ENCODE measurements at regions not wholly inside any gene's neighbourhood (a gene's known extent, or its start where the extent isn't known, plus 50 kb on each side); places are given as distances from the start of the nearest gene placed in this dataset.
A peak's percentile ranks its signal among the peaks of the same experiment; 100 is the strongest.

- H2BK5ac ChIP-seq (ENCODE audit: low read length), result no peak overlapping the region
- no peak overlapping the region for H4K8ac ChIP-seq (ENCODE audit: low read depth, low read length)
- H2BK120ac ChIP-seq (ENCODE audit: low read depth, low read length), result no peak overlapping the region
- H3K4me3 ChIP-seq (ENCODE audit: low read length in 2 of 2), result no peak overlapping the region
- H3K9ac ChIP-seq (ENCODE audit: low read depth, low read length, poor library complexity), result no peak overlapping the region
- H3K14ac ChIP-seq (ENCODE audit: low read length), result no peak overlapping the region
- no peak for DNase-seq (ENCODE audit: low spot score)
- H2AK5ac ChIP-seq (ENCODE audit: low read depth, low read length), result no peak overlapping the region
- H2BK15ac ChIP-seq (ENCODE audit: low read length), result no peak overlapping the region
- H3K27ac ChIP-seq (replicated peaks; ENCODE audit: low read length), result no peak overlapping the region
- H3K27me3 ChIP-seq (ENCODE audit: control insufficient read depth in 3 of 3, insufficient read depth in 3 of 3, low read depth in 1 of 3, low read length in 3 of 3), result peaks cover 0 to under 1% (median 0%) of the 10 kb centered on the region in 3 experiments
- H3K79me1 ChIP-seq (ENCODE audit: low read depth, low read length), result no peaks in the 10 kb centered on the region
- no peaks in the 10 kb centered on the region for H3K4me1 ChIP-seq (ENCODE audit: control insufficient read depth in 2 of 2, insufficient read depth in 1 of 2, low read depth in 1 of 2, low read length in 2 of 2)
- no peak overlapping the region for H3K23ac ChIP-seq (ENCODE audit: low read depth, low read length, poor library complexity)
- WGBS, 2 donors (ENCODE audit: extremely low coverage in 2 of 2, insufficient read length in 2 of 2, insufficient replicate concordance in 1 of 2), result no CpG with 5 or more reads among the region's 1 CpG
- H3K36me3 ChIP-seq (replicated peaks in 1 of 2; ENCODE audit: control insufficient read depth in 2 of 2, insufficient read depth in 2 of 2, low read length in 2 of 2), result no peaks in the 10 kb centered on the region
- H2AFZ ChIP-seq (ENCODE audit: low read length), result no peak overlapping the region
- H3K18ac ChIP-seq (ENCODE audit: low read length), result no peak overlapping the region
- no peak overlapping the region for H2BK12ac ChIP-seq (ENCODE audit: low read length)
- no peak overlapping the region for H3K4me2 ChIP-seq (ENCODE audit: insufficient read depth, low read length, poor library complexity, severe bottlenecking)
- H4K91ac ChIP-seq (ENCODE audit: low read depth, low read length, poor library complexity), result no peak overlapping the region
- no peak overlapping the region for H3K4ac ChIP-seq (ENCODE audit: low read length)
- H3K9me3 ChIP-seq (replicated peaks in 1 of 2; ENCODE audit: control insufficient read depth in 2 of 2, insufficient read depth in 1 of 2, low read depth in 1 of 2, low read length in 2 of 2), result no peaks in the 10 kb centered on the region
These were observed 124.1 kb upstream of the GOLGA6L6 start for GRCh38 chr15:20665653-20666052.

- Histone ChIP-seq H2BK5ac (ENCODE audit: low read length) (no peak overlapping the region), H3K18ac (ENCODE audit: low read length) (peak overlapping the region; percentile 57), H3K9ac (ENCODE audit: low read depth, low read length, poor library complexity) (peak overlapping the region; percentile 60), H3K4me1 (ENCODE audit: control insufficient read depth in 2 of 2, insufficient read depth in 1 of 2, low read depth in 1 of 2, low read length in 2 of 2) (no peaks in the 10 kb centered on the region), H3K79me1 (ENCODE audit: low read depth, low read length) (no peaks in the 10 kb centered on the region), H2BK12ac (ENCODE audit: low read length) (no peak overlapping the region), H2BK15ac (ENCODE audit: low read length) (no peak overlapping the region), H4K8ac (ENCODE audit: low read depth, low read length) (no peak overlapping the region), H3K36me3 (replicated peaks in 1 of 2; ENCODE audit: control insufficient read depth in 2 of 2, insufficient read depth in 2 of 2, low read length in 2 of 2) (no peaks in the 10 kb centered on the region), H2AFZ (ENCODE audit: low read length) (no peak overlapping the region), H3K27me3 (ENCODE audit: control insufficient read depth in 3 of 3, insufficient read depth in 3 of 3, low read depth in 1 of 3, low read length in 3 of 3) (peaks cover 0 to 9% (median 0%) of the 10 kb centered on the region in 3 experiments), H3K4me3 (ENCODE audit: low read length in 2 of 2) (no peak overlapping the region), H3K27ac (replicated peaks; ENCODE audit: low read length) (no peak overlapping the region), H2AK5ac (ENCODE audit: low read depth, low read length) (no peak overlapping the region), H3K9me3 (replicated peaks in 1 of 2; ENCODE audit: control insufficient read depth in 2 of 2, insufficient read depth in 1 of 2, low read depth in 1 of 2, low read length in 2 of 2) (no peaks in the 10 kb centered on the region), H3K4ac (ENCODE audit: low read length) (no peak overlapping the region), H2BK120ac (ENCODE audit: low read depth, low read length) (no peak overlapping the region), H3K14ac (ENCODE audit: low read length) (no peak overlapping the region), H3K4me2 (ENCODE audit: insufficient read depth, low read length, poor library complexity, severe bottlenecking) (no peak overlapping the region), H3K23ac (ENCODE audit: low read depth, low read length, poor library complexity) (no peak overlapping the region), H4K91ac (ENCODE audit: low read depth, low read length, poor library complexity) (no peak overlapping the region)
- WGBS, 2 donors (ENCODE audit: extremely low coverage in 2 of 2, insufficient read length in 2 of 2, insufficient replicate concordance in 1 of 2), result no CpG with 5 or more reads among the region's 8 CpGs
- no peak for DNase-seq (ENCODE audit: low spot score)
These were observed 117.7 kb upstream of the GOLGA6L6 start for GRCh38 chr15:20659265-20659664.

GRCh38 chr15:20658024-20658423, 116.4 kb upstream of the GOLGA6L6 start:
- Histone ChIP-seq H3K27ac (replicated peaks; ENCODE audit: low read length) (no peak overlapping the region), H2BK5ac (ENCODE audit: low read length) (no peak overlapping the region), H4K91ac (ENCODE audit: low read depth, low read length, poor library complexity) (no peak overlapping the region), H2AK5ac (ENCODE audit: low read depth, low read length) (no peak overlapping the region), H3K4ac (ENCODE audit: low read length) (no peak overlapping the region), H3K4me3 (ENCODE audit: low read length in 2 of 2) (no peak overlapping the region), H3K4me1 (ENCODE audit: control insufficient read depth in 2 of 2, insufficient read depth in 1 of 2, low read depth in 1 of 2, low read length in 2 of 2) (no peaks in the 10 kb centered on the region), H3K79me1 (ENCODE audit: low read depth, low read length) (no peaks in the 10 kb centered on the region), H2AFZ (ENCODE audit: low read length) (no peak overlapping the region), H3K9ac (ENCODE audit: low read depth, low read length, poor library complexity) (no peak overlapping the region), H3K36me3 (replicated peaks in 1 of 2; ENCODE audit: control insufficient read depth in 2 of 2, insufficient read depth in 2 of 2, low read length in 2 of 2) (no peaks in the 10 kb centered on the region), H2BK12ac (ENCODE audit: low read length) (no peak overlapping the region), H3K27me3 (ENCODE audit: control insufficient read depth in 3 of 3, insufficient read depth in 3 of 3, low read depth in 1 of 3, low read length in 3 of 3) (peaks cover 0 to 9% (median 0%) of the 10 kb centered on the region in 3 experiments), H3K18ac (ENCODE audit: low read length) (no peak overlapping the region), H3K14ac (ENCODE audit: low read length) (no peak overlapping the region), H3K4me2 (ENCODE audit: insufficient read depth, low read length, poor library complexity, severe bottlenecking) (no peak overlapping the region), H2BK15ac (ENCODE audit: low read length) (no peak overlapping the region), H3K23ac (ENCODE audit: low read depth, low read length, poor library complexity) (no peak overlapping the region), H3K9me3 (replicated peaks in 1 of 2; ENCODE audit: control insufficient read depth in 2 of 2, insufficient read depth in 1 of 2, low read depth in 1 of 2, low read length in 2 of 2) (no peaks in the 10 kb centered on the region), H4K8ac (ENCODE audit: low read depth, low read length) (no peak overlapping the region), H2BK120ac (ENCODE audit: low read depth, low read length) (no peak overlapping the region)
- WGBS, 2 donors (ENCODE audit: extremely low coverage in 2 of 2, insufficient read length in 2 of 2, insufficient replicate concordance in 1 of 2), result no CpG with 5 or more reads among the region's 5 CpGs
- DNase-seq (ENCODE audit: low spot score), result no peak

- no peak overlapping the region for H3K27ac ChIP-seq (replicated peaks; ENCODE audit: low read length)
- H4K91ac ChIP-seq (ENCODE audit: low read depth, low read length, poor library complexity), result no peak overlapping the region
These were observed 115.5 kb upstream of the GOLGA6L6 start for GRCh38 chr15:20657084-20657483.

More at GRCh38 chr15:20657084-20657483, 115.5 kb upstream of the GOLGA6L6 start:
- peaks cover 0 to 9% (median 0%) of the 10 kb centered on the region in 3 experiments for H3K27me3 ChIP-seq (ENCODE audit: control insufficient read depth in 3 of 3, insufficient read depth in 3 of 3, low read depth in 1 of 3, low read length in 3 of 3)
- H3K4me2 ChIP-seq (ENCODE audit: insufficient read depth, low read length, poor library complexity, severe bottlenecking), result no peak overlapping the region
- no peak overlapping the region for H2AK5ac ChIP-seq (ENCODE audit: low read depth, low read length)
- H3K14ac ChIP-seq (ENCODE audit: low read length), result no peak overlapping the region
- H2BK15ac ChIP-seq (ENCODE audit: low read length), result no peak overlapping the region
- H3K23ac ChIP-seq (ENCODE audit: low read depth, low read length, poor library complexity), result no peak overlapping the region
- H3K79me1 ChIP-seq (ENCODE audit: low read depth, low read length), result no peaks in the 10 kb centered on the region
- no peak overlapping the region for H3K18ac ChIP-seq (ENCODE audit: low read length)
- H4K8ac ChIP-seq (ENCODE audit: low read depth, low read length), result no peak overlapping the region
- H2AFZ ChIP-seq (ENCODE audit: low read length), result no peak overlapping the region
- H2BK120ac ChIP-seq (ENCODE audit: low read depth, low read length), result no peak overlapping the region
- H3K4me3 ChIP-seq (ENCODE audit: low read length in 2 of 2), result no peak overlapping the region
- no peak overlapping the region for H2BK12ac ChIP-seq (ENCODE audit: low read length)
- no peak overlapping the region for H2BK5ac ChIP-seq (ENCODE audit: low read length)
- no peak overlapping the region for H3K4ac ChIP-seq (ENCODE audit: low read length)
- no peaks in the 10 kb centered on the region for H3K9me3 ChIP-seq (replicated peaks in 1 of 2; ENCODE audit: control insufficient read depth in 2 of 2, insufficient read depth in 1 of 2, low read depth in 1 of 2, low read length in 2 of 2)
- H3K36me3 ChIP-seq (replicated peaks in 1 of 2; ENCODE audit: control insufficient read depth in 2 of 2, insufficient read depth in 2 of 2, low read length in 2 of 2), result no peaks in the 10 kb centered on the region
- H3K9ac ChIP-seq (ENCODE audit: low read depth, low read length, poor library complexity), result no peak overlapping the region
- DNase-seq (ENCODE audit: low spot score), result no peak
- WGBS, 2 donors (ENCODE audit: extremely low coverage in 2 of 2, insufficient read length in 2 of 2, insufficient replicate concordance in 1 of 2), result no CpG with 5 or more reads among the region's 1 CpG
- no peaks in the 10 kb centered on the region for H3K4me1 ChIP-seq (ENCODE audit: control insufficient read depth in 2 of 2, insufficient read depth in 1 of 2, low read depth in 1 of 2, low read length in 2 of 2)

Data from neuronal stem cell (in vitro differentiated cells).